ENCODE measurements at regions not wholly inside any gene's neighbourhood (a gene's known extent, or its start where the extent isn't known, plus 50 kb on each side); places are given as distances from the start of the nearest gene placed in this dataset.

GRCh38 chrX:97844161-97844560, 960.5 kb downstream of the RPA4 start:
- ChIA-PET POLR2A (no interaction called here), CTCF (no interaction called here)
- no peak overlapping the region for H3K4me3 ChIP-seq (replicated peaks in 1 of 3; ENCODE audit: insufficient read depth in 1 of 3, low read depth in 1 of 3, low read length in 3 of 3)
- H3K36me3 ChIP-seq (ENCODE audit: control insufficient read depth in 2 of 2, extremely low read depth in 1 of 2, insufficient read depth in 2 of 2, low read length in 2 of 2), result no peaks in the 10 kb centered on the region
- H4K20me1 ChIP-seq (replicated peaks; ENCODE audit: control insufficient read depth, extremely low read depth, insufficient read depth, low read length), result no peaks in the 10 kb centered on the region
- BruUV-seq (replicated peaks), result no TSS peak
- no peak overlapping the region for H2AFZ ChIP-seq (ENCODE audit: low read depth, low read length)
- H3K9me3 ChIP-seq (replicated peaks; ENCODE audit: control insufficient read depth, insufficient read depth, low read length), result no peaks in the 10 kb centered on the region
- no peak overlapping the region for H3K4me2 ChIP-seq (ENCODE audit: insufficient read depth, low read length)
- H3K9ac ChIP-seq (replicated peaks; ENCODE audit: extremely low read depth, insufficient read depth, low read length), result no peak overlapping the region
- no peaks in the 10 kb centered on the region for H3K9me1 ChIP-seq (replicated peaks; ENCODE audit: control insufficient read depth, extremely low read depth, insufficient read depth, low read length)
- DNase-seq (ENCODE audit: low read depth, low spot score) (no peak), FAIRE-seq (no peak)
- no peaks in the 10 kb centered on the region for H3K4me1 ChIP-seq (ENCODE audit: control insufficient read depth, extremely low read depth, insufficient read depth, low read length)
- dilution Hi-C loops (cut with MboI; ENCODE audit: extremely low pct_ligation_motif_present, low sequenced_read_pairs), result no loop called here
- H3K79me2 ChIP-seq (ENCODE audit: control insufficient read depth, insufficient read depth, low read length), result no peaks in the 10 kb centered on the region
- TF ChIP-seq MAX (IDR thresholded peaks at IDR 0.05; ENCODE audit: insufficient read depth, insufficient read length) (no peak), MYC (IDR thresholded peaks at IDR 0.05; ENCODE audit: low read depth, low read length) (no peak), FOS (IDR thresholded peaks at IDR 0.05; ENCODE audit: borderline replicate concordance, insufficient read depth, low read length) (no peak), POLR2A (IDR thresholded peaks at IDR 0.05; ENCODE audit: low read depth, low read length) (no peak), EZH2 (IDR thresholded peaks at IDR 0.05; ENCODE audit: borderline replicate concordance, low read depth, low read length, severe bottlenecking) (no peak), JUN (IDR thresholded peaks at IDR 0.05; ENCODE audit: borderline replicate concordance, insufficient read depth, insufficient read length, low read depth) (no peak), CTCF (IDR thresholded peaks at IDR 0.05; ENCODE audit: extremely low read depth in 1 of 2, insufficient read depth in 1 of 2, low read depth in 1 of 2, low read length in 2 of 2) (no peak), POLR2AphosphoS5 (IDR thresholded peaks at IDR 0.05; ENCODE audit: insufficient read depth, low read depth, low read length) (no peak), GATA2 (IDR thresholded peaks at IDR 0.05; ENCODE audit: insufficient read depth, insufficient read length, low read depth, low read length) (no peak)
- H3K27ac ChIP-seq (ENCODE audit: insufficient read depth, low read depth, low read length), result no peak overlapping the region
- no peaks in the 10 kb centered on the region for H3K27me3 ChIP-seq (ENCODE audit: control insufficient read depth in 2 of 2, insufficient read depth in 2 of 2, low read length in 2 of 2)
- intact Hi-C loops (cut with micrococcal nuclease), result no loop called here
